ENCODE measurements at regions not wholly inside any gene's neighbourhood (a gene's known extent, or its start where the extent isn't known, plus 50 kb on each side); places are given as distances from the start of the nearest gene placed in this dataset.

DNA sequence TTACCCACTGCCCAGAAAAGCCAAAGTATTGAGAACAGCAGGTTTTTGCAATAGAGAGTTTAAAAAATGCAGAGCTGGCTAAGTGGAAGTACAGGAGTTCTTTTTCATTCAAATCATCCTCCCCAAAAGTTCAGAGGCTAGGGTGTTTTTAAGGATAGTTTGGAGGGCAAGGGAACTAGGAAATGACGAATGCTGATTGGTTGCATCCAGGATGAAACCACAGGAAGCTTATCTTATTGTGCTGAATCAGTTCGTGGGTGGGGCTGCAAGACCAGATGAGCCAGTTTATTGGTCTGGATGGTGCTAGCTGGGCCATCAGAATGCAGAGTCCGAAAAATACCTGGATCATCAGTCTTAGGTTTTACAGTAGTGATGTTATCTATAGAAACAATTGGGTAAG is 1427.1 kb downstream of the LRRC4C start:
- no peaks in the 10 kb centered on the region for H3K4me1 Mint-ChIP-seq

GRCh38 chr11:40030867-40031266 is 1428.6 kb downstream of the LRRC4C start:
- no peak overlapping the region for H3K27ac Mint-ChIP-seq
- peaks cover 5% of the 10 kb centered on the region for H3K9me3 Mint-ChIP-seq
- no peak for TF ChIP-seq CTCF (IDR thresholded peaks at IDR 0.05)
- ATAC-seq (ENCODE audit: low read depth) (no peak), DNase-seq (no peak)
- ChIA-PET POLR2A (no interaction called here), CTCF (no interaction called here)
- intact Hi-C loops (cut with micrococcal nuclease) = no loop called here
- H3K4me3 Mint-ChIP-seq = no peak overlapping the region
- no peaks in the 10 kb centered on the region for H3K36me3 Mint-ChIP-seq (ENCODE audit: low read depth)
- no peaks in the 10 kb centered on the region for H3K27me3 Mint-ChIP-seq
- H3K4me1 Mint-ChIP-seq = no peaks in the 10 kb centered on the region

More for the DNA sequence above, 1427.1 kb downstream of the LRRC4C start:
- ATAC-seq (ENCODE audit: low read depth) = no peak
- CTCF ChIA-PET = no interaction called here
- intact Hi-C loops (cut with micrococcal nuclease) = no loop called here
- DNase-seq = no peak
- Mint-ChIP-seq H3K36me3 (ENCODE audit: low read depth) (no peaks in the 10 kb centered on the region), H3K27ac (no peak overlapping the region), H3K27me3 (no peaks in the 10 kb centered on the region), H3K9me3 (peaks cover 8% of the 10 kb centered on the region), H3K4me3 (no peak overlapping the region)
- POLR2A ChIA-PET = interaction anchor here (0.6 kb wide), 1 partner anchor 135 kb away, joined by 3 read pairs; no protein-coding TSS in a partner anchor
- TF ChIP-seq CTCF (IDR thresholded peaks at IDR 0.05) = no peak

- Mint-ChIP-seq H3K36me3 (ENCODE audit: low read depth) (no peaks in the 10 kb centered on the region), H3K4me3 (no peak overlapping the region), H3K27ac (no peak overlapping the region), H3K27me3 (no peaks in the 10 kb centered on the region), H3K9me3 (peaks cover 6% of the 10 kb centered on the region), H3K4me1 (no peaks in the 10 kb centered on the region)
- CTCF ChIA-PET = no interaction called here
- POLR2A ChIA-PET = no interaction called here
- intact Hi-C loops (cut with micrococcal nuclease) = no loop called here
- no peak for ATAC-seq (ENCODE audit: low read depth)
- DNase-seq = no peak
- TF ChIP-seq CTCF (IDR thresholded peaks at IDR 0.05) = no peak
These were observed 1430.1 kb downstream of the LRRC4C start for GRCh38 chr11:40029391-40029790.

GRCh38 chr11:40027720-40028119 is 1431.7 kb downstream of the LRRC4C start:
- Mint-ChIP-seq H3K9me3 (peaks cover 6% of the 10 kb centered on the region), H3K36me3 (ENCODE audit: low read depth) (no peaks in the 10 kb centered on the region), H3K27ac (no peak overlapping the region), H3K27me3 (no peaks in the 10 kb centered on the region), H3K4me1 (no peaks in the 10 kb centered on the region), H3K4me3 (no peak overlapping the region)
- ChIA-PET POLR2A (no interaction called here), CTCF (no interaction called here)
- intact Hi-C loops (cut with micrococcal nuclease) = no loop called here
- DNase-seq (no peak), ATAC-seq (ENCODE audit: low read depth) (no peak)
- no peak for TF ChIP-seq CTCF (IDR thresholded peaks at IDR 0.05)

GRCh38 chr11:40023724-40024123 is 1435.7 kb downstream of the LRRC4C start:
- no peaks in the 10 kb centered on the region for H3K36me3 Mint-ChIP-seq (ENCODE audit: low read depth)
- H3K27ac Mint-ChIP-seq = no peak overlapping the region
- H3K9me3 Mint-ChIP-seq = peaks cover 2% of the 10 kb centered on the region
- POLR2A ChIA-PET = no interaction called here
- CTCF ChIA-PET = no interaction called here
- no peaks in the 10 kb centered on the region for H3K4me1 Mint-ChIP-seq
- no peak for TF ChIP-seq CTCF (IDR thresholded peaks at IDR 0.05)
- H3K4me3 Mint-ChIP-seq = no peak overlapping the region
- DNase-seq = no peak
- no peaks in the 10 kb centered on the region for H3K27me3 Mint-ChIP-seq
- intact Hi-C loops (cut with micrococcal nuclease) = no loop called here
- no peak for ATAC-seq (ENCODE audit: low read depth)

Measured in activated B cell treated with CpG ODN at 0.5 μM for 24 hours (primary cell).